ENCODE measurements at regions not wholly inside any gene's neighbourhood (a gene's known extent, or its start where the extent isn't known, plus 50 kb on each side); places are given as distances from the start of the nearest gene placed in this dataset.

- H3K36me3 ChIP-seq: no peaks in the 10 kb centered on the region
- no peaks in the 10 kb centered on the region for H3K9me3 ChIP-seq
- DNase-seq (ENCODE audit: low spot score in 2 of 2): no peak
- TF ChIP-seq, protein P1, sequence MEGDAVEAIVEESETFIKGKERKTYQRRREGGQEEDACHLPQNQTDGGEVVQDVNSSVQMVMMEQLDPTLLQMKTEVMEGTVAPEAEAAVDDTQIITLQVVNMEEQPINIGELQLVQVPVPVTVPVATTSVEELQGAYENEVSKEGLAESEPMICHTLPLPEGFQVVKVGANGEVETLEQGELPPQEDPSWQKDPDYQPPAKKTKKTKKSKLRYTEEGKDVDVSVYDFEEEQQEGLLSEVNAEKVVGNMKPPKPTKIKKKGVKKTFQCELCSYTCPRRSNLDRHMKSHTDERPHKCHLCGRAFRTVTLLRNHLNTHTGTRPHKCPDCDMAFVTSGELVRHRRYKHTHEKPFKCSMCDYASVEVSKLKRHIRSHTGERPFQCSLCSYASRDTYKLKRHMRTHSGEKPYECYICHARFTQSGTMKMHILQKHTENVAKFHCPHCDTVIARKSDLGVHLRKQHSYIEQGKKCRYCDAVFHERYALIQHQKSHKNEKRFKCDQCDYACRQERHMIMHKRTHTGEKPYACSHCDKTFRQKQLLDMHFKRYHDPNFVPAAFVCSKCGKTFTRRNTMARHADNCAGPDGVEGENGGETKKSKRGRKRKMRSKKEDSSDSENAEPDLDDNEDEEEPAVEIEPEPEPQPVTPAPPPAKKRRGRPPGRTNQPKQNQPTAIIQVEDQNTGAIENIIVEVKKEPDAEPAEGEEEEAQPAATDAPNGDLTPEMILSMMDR (IDR thresholded peaks at IDR 0.05): no peak
- no peak for TF ChIP-seq EP300 (IDR thresholded peaks at IDR 0.05)
- TF ChIP-seq POLR2AphosphoS5 (IDR thresholded peaks at IDR 0.05): no peak
- TF ChIP-seq POLR2A (IDR thresholded peaks at IDR 0.05): no peak
- H3K4me1 ChIP-seq: no peaks in the 10 kb centered on the region
- WGBS: 45% methylated on average over 7 of the region's 7 CpGs
- peaks cover 2% of the 10 kb centered on the region for H3K27me3 ChIP-seq
- H3K27ac ChIP-seq: no peak overlapping the region
- H3K4me3 ChIP-seq: no peak overlapping the region
Measured at GRCh38 chr11:133582750-133583149, 50.4 kb upstream of the OPCML start.

GRCh38 chr11:133582326-133582725, 50.0 kb upstream of the OPCML start:
- Histone ChIP-seq H3K27me3 (peaks cover 2% of the 10 kb centered on the region), H3K4me1 (no peaks in the 10 kb centered on the region), H3K36me3 (no peaks in the 10 kb centered on the region), H3K27ac (no peak overlapping the region), H3K9me3 (no peaks in the 10 kb centered on the region), H3K4me3 (no peak overlapping the region)
- TF ChIP-seq POLR2A (IDR thresholded peaks at IDR 0.05): no peak
- TF ChIP-seq, protein P1 (IDR thresholded peaks at IDR 0.05): no peak
- TF ChIP-seq EP300 (IDR thresholded peaks at IDR 0.05): no peak
- no peak for TF ChIP-seq POLR2AphosphoS5 (IDR thresholded peaks at IDR 0.05)
- WGBS: 54% methylated on average over 1 of the region's 1 CpG
- DNase-seq (ENCODE audit: low spot score in 2 of 2): no peak

Measured in suprapubic skin (tissue), 4 donors.